HG02884 (cell line): ENCODE measurements at regions not wholly inside any gene's neighbourhood (a gene's known extent, or its start where the extent isn't known, plus 50 kb on each side); places are given as distances from the start of the nearest gene placed in this dataset.
"Not testable (repeated sequence)": the region's sequence is repeated elsewhere in the genome, so short reads cannot be mapped to it uniquely, and the experiment has no call there.

Experiments
- ATAC-seq: cut with Tn5 transposase; IDR thresholded peaks from one replicate; pipeline ENCODE4 v1.9.1; 2021; ENCODE audit warnings: mild to moderate bottlenecking, moderate library complexity; ENCODE audit not compliant: unreplicated experiment

DNA sequence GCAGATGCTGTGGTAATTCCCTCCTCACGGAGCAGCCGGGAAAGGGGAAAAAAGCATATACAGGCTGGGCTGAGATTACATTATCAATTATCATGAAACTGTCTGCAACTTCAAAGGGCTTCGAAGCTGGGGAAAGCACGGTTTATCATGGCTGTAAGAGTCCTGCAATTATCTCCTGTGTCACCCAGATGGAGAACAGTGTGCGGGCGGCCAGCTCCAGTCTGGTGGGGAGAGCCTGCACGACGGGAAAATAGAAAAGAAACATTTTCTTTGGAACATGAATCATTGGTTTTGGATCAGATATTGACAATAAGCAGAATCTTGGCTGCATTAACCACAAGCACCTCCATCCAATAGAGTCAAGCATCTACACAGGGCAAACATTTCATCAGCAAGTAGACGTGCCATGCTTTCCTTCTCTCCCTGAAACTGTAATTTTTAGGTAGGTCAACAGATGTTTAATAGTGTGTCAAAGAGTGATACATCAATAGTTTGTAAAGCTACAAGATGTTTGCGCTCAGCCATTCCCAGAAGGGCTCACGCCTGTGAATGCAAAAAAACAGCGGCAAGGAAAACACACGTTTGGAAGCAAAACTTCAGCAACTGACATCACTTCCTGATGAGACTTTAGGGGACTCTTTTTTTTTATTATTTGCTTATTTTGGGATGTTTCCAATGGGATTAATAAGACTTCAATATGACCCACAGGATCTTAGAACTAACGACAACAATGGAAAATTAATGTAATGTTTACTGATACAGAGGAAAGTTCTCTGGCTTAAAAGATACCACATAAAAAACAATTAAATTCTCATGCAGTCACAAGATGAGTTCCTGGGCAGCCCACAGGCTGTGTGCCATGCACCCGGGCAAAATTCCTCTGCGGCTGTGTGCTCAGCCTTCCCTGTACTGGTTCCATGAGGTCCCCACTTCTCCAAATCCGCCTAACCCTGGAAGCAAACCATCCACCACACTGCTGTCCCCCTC lies 111.0 kb upstream of the SALL3 start:
- ATAC-seq = no peak

DNA sequence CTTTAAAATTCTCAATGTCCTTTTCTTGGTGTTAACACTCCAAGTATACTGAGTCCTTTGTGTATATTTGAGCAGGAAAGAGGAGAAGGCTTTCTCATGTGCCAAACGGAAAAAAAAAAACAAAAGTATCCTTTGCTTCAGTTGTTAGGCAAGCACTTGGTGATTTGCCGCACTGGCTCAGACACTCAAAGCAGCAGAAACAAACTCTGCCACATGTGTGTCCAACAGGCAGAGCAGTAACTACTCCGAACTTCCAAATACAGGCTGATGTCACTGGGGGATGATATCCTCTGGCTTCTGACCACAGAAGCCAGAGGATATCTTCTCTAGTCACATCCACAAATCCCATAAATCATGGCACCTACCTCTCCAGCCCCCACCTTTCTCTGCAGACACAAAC lies 108.0 kb upstream of the SALL3 start:
- no peak for ATAC-seq

GRCh38 chr18:78873926-78874500 lies 105.6 kb upstream of the SALL3 start:
- no peak for ATAC-seq

DNA sequence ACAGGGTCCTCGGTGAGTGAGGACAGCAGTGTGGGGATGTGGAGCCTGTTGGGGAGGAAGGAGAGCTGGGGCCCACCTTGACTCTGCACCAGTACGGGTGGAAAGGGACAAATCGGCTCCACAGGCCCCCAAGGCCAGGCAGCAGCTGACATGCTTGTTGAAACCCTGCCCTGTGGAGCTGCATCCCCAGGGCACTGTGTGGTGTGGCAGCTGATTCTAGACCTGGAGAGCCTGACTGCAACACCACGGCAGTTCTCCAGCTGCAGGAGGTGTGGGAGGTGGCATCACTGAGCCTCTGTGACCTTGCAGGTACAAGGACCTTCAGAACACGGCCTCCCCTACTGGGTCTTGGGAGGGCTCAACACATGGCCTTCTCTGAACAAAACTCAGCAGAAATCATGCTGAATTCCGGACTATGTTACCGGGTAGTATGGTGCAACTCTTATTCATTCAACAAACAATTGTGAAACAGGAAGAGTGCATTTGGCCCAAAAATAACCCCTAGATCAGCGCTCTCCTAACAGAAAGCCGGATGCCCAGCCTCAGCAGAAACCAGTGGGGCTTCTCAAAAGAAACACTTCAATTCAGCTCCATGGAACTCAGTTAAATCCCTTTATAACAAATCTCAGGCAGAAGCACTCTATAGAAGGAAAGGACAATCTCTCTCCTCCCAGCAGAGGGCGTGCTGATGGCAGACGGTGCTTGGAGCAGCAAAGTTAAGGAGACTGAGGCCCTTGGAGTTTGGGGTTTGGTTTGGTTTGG lies 104.4 kb upstream of the SALL3 start:
- peak; percentile 57 for ATAC-seq

GRCh38 chr18:78875778-78876650 lies 103.6 kb upstream of the SALL3 start:
- no peak for ATAC-seq

DNA sequence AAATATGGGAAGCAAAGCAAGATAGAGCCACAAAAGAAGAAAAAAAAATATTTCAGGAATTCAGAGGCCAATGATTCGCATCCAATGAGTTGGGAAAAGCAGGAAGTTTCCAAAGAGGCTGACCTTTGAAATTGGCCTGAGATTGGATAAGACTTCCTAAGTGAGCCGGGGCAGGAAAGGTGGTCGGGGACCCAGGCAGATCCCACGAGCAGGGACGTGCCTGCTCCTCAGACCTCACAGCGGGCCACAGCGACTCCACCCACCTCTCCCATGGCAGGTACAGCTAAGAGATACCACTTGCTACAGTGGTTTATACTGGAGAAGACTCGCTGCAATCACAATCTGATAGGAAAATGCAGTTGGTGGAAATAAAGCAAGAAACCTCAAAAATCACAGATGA lies 102.8 kb upstream of the SALL3 start:
- no peak for ATAC-seq

DNA sequence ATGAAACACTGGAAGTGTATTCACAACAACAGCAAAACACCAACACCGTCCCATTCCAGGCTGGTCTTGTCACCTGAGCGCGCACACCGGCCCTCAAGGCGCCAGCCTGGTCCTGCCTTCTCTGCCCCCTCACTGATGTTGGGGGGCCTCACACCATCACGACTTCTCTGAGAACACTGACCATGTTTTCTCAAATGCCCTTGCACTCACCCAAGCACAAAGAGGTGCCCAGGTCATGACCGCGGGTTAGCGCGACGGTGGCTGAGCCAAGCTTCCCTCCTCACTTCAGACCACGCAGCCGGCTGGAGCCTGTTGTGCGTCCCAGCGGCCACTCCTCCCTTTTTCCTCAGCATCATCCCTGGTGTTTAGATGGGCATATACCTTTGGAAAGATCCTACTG lies 101.3 kb upstream of the SALL3 start:
- no peak for ATAC-seq

DNA sequence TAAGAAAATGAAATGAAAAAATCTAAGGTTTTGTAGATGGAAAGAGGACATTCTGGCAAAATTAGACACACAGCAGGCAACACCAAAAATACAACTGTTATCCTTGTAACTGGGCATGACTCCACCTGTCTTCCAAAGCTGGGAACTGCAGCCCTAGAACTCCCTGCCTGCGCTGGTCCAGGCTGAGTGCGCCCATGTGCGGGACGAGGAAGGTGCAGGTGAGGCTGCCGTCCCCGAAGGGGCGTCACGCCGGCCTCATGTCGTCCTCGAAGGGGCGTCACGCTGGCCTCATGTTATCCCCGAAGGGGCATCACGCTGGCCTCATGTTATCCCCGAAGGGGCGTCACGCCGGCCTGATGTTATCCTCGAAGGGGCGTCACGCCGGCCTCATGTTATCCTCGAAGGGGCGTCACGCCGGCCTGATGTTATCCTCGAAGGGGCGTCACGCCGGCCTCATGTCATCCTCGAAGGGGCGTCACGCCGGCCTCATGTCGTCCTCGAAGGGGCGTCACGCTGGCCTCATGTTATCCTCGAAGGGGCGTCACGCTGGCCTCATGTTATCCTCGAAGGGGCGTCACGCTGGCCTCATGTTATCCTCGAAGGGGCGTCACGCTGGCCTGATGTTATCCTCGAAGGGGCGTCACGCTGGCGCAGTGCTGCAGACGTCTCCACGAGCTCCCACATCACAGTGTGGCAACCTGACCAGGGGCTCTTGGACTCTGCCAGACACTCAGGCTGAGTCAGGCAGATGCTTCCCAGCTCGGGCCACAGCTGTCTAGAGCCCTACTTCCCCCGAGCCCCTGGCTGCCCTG lies 100.3 kb upstream of the SALL3 start:
- ATAC-seq = not testable (repeated sequence)

GRCh38 chr18:78882585-78882984 lies 97.0 kb upstream of the SALL3 start:
- ATAC-seq = no peak

DNA sequence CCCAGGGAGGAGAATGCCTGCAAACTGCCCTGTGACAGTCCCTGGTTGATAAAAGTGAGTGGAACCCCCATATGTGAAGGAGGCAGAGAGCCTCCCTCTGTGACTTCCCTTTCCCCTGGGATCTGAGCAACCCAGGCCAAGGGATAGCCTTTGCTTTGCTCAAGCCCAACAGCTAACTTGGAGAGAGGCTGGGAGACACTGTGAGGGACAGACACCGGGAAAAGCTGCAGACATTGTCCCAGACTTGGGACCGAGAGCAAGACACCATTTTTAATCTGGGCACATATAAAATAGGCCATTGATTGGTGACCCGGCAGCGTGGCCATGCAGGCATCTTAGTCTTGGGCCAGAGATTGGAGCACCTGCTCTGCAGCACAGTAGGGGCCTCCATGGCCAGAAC lies 96.1 kb upstream of the SALL3 start:
- ATAC-seq = no peak

- ATAC-seq = no peak
Measured at GRCh38 chr18:78884502-78884901, 95.1 kb upstream of the SALL3 start.

GRCh38 chr18:78889250-78889649 lies 90.4 kb upstream of the SALL3 start:
- no peak for ATAC-seq

DNA sequence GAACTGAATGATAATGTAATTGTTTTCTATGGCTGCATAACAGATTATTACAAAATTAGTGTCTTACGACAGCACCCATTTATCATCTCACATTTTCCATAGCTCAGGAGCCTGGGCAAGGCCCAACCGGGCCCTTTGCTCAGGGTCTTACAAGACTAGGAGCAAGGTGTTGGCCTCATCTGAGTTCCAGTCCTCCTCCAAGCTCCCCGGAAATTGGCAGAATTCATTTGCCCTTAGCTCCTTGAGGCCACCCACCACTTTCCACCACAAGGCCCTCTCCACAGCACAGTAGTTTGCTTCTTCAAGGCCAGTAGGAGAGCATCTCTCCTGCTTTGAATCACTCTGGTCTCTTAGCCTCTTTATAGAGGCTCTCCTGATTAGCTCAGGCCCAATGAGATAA lies 89.2 kb upstream of the SALL3 start:
- no peak for ATAC-seq

- ATAC-seq = no peak
Measured at GRCh38 chr18:78891185-78891762, 88.3 kb upstream of the SALL3 start.

GRCh38 chr18:78892177-78892576 lies 87.4 kb upstream of the SALL3 start:
- no peak for ATAC-seq

DNA sequence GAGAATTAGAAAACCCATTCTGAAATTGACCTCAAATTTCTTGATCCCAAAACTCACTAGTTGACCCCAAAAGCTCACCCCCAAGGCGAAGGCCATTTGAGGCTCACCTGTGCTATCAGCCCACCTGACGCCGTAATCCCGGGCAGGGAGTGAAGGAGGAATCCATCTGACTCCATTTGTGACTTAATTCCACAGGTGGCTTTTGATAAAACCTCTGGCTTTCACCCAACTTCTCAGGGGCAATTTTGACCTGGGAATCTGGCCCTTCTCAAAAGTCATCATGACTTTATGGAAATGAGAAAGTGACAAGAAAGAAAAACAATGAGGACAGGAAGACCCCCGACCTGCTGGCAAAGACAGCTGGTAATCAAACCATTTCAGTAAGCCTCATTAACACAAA lies 86.9 kb upstream of the SALL3 start:
- no peak for ATAC-seq

DNA sequence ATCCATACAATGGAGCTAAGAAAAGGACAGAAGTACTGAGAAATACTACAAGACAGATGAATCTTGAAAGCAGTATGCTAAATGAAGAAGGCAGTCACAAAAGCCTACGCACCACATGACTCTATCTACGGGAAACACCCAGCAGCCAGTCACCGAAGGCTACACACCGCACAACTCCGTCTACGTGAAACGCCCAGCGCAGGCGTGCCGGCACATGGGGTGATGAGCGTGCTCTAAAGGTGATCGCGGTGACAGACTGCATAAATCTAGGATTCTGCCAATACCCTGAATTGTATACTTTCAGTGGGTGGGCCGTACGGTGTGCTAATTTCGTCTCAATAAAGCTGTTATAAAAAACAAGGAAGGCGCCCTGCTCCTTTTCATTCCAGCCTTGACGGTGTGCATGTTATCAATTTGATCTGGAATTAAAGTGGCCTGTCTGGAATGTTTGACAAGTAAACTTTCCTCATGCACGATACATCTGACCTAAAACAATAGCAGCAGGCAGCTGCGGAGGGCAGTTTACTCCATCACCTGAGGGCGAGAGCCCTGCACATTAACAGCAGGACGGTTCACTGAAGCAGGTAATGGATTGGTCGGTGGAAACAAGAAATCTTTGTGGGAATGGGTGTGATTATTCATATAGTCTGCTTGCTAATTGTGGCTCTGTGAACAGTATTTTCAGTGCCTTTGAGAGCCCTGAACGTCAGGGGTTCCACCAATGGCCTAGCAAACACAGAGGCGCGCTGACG lies 86.2 kb upstream of the SALL3 start:
- no peak for ATAC-seq

- ATAC-seq = no peak
Measured at GRCh38 chr18:78894033-78894305, 85.6 kb upstream of the SALL3 start.
